ENCODE measurements at regions not wholly inside any gene's neighbourhood (a gene's known extent, or its start where the extent isn't known, plus 50 kb on each side); places are given as distances from the start of the nearest gene placed in this dataset.

DNA sequence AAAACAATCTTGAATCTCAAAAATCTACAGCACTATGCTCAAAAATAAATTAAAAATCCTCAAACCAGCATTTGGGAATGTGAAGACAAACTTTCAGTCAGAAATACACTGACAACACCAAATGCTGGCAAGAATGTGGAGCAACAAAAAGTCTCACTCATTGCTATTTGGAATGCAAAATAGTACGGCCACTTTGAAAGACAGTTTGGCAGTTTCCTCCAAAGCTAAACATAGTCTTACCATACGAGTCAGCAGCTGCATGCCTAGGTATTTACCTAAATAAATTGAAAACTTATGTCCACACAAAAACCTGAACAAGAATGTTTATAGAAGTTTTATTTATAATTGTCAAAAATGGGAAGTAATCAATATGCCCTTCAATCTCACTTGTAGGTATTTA lies 904.2 kb upstream of the LRRC4C start:
- TF ChIP-seq, protein P1, sequence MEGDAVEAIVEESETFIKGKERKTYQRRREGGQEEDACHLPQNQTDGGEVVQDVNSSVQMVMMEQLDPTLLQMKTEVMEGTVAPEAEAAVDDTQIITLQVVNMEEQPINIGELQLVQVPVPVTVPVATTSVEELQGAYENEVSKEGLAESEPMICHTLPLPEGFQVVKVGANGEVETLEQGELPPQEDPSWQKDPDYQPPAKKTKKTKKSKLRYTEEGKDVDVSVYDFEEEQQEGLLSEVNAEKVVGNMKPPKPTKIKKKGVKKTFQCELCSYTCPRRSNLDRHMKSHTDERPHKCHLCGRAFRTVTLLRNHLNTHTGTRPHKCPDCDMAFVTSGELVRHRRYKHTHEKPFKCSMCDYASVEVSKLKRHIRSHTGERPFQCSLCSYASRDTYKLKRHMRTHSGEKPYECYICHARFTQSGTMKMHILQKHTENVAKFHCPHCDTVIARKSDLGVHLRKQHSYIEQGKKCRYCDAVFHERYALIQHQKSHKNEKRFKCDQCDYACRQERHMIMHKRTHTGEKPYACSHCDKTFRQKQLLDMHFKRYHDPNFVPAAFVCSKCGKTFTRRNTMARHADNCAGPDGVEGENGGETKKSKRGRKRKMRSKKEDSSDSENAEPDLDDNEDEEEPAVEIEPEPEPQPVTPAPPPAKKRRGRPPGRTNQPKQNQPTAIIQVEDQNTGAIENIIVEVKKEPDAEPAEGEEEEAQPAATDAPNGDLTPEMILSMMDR (IDR thresholded peaks at IDR 0.05), result no peak
- TF ChIP-seq POLR2A (IDR thresholded peaks at IDR 0.05), result no peak
